Tongue (tissue), 1 donor: ENCODE measurements at regions not wholly inside any gene's neighbourhood (a gene's known extent, or its start where the extent isn't known, plus 50 kb on each side); places are given as distances from the start of the nearest gene placed in this dataset.

ENCODE experiments used
- DNase-seq: peaks from one replicate; pipeline ENCODE4 v3.0.0-alpha.2; 2015

DNA sequence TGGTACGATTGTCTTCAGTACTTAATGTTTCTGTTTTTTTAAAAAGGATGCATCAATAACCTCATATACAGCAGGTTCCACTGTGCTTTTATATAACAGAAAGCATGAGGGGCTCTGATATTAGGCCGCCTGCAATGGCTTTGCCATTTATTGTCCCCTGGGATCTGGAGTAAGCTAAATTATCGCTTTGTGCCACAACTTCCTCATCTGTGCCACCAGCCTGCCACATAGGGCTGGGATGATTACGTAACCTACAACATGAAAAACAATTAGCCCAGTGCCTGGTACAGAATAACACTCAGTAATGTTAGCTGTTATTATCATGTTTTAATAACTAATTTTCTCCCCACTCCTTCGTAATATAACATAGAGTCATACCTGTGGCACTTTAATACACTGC is 65.5 kb upstream of the TRIM2 start:
- no peak for DNase-seq

- DNase-seq, result no peak
Observed at GRCh38 chr4:153140294-153140693, 63.9 kb upstream of the TRIM2 start.

GRCh38 chr4:153141238-153141637 is 63.0 kb upstream of the TRIM2 start:
- no peak for DNase-seq

DNA sequence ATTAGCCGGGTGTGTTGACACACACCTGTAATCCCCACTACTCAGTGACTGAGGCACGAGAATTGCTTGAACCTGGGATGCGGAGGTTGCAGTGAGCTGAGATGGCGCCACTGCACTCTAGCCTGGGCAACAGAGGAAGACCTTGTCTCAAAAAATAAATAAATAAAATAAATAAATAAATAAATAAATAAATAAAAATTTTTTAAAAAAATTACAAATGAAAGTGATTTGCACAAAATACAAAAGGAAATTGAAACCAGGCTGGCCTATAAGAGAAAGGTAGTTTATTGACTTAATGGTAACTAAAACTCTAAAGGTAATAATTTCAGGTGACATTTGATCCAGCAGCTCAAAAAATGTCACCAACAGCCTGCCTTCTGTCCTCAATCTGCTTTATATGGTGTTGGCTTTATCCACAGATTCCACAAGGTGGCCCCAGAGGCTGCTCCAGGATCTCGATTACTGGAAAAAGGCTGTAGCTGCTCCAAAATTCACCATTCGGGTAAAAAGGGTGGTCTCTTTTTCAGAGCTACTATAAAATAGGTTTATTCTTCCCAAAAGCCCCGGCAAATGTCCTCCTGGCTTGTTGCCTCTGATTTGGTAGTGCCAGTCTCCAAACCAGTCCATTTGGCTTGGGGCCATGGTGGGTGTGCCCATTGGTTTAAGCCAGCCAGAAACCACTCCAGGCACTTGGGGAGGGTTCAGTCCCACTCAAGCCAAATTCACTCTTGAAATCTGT is 61.4 kb upstream of the TRIM2 start:
- peak; percentile 93 for DNase-seq

- peak; percentile 76 for DNase-seq
Observed at GRCh38 chr4:153143527-153144348, 60.5 kb upstream of the TRIM2 start.

GRCh38 chr4:153146031-153146430 is 58.2 kb upstream of the TRIM2 start:
- no peak for DNase-seq

GRCh38 chr4:153146961-153147360 is 57.3 kb upstream of the TRIM2 start:
- DNase-seq, result no peak

GRCh38 chr4:153148791-153149190 is 55.5 kb upstream of the TRIM2 start:
- no peak for DNase-seq

DNA sequence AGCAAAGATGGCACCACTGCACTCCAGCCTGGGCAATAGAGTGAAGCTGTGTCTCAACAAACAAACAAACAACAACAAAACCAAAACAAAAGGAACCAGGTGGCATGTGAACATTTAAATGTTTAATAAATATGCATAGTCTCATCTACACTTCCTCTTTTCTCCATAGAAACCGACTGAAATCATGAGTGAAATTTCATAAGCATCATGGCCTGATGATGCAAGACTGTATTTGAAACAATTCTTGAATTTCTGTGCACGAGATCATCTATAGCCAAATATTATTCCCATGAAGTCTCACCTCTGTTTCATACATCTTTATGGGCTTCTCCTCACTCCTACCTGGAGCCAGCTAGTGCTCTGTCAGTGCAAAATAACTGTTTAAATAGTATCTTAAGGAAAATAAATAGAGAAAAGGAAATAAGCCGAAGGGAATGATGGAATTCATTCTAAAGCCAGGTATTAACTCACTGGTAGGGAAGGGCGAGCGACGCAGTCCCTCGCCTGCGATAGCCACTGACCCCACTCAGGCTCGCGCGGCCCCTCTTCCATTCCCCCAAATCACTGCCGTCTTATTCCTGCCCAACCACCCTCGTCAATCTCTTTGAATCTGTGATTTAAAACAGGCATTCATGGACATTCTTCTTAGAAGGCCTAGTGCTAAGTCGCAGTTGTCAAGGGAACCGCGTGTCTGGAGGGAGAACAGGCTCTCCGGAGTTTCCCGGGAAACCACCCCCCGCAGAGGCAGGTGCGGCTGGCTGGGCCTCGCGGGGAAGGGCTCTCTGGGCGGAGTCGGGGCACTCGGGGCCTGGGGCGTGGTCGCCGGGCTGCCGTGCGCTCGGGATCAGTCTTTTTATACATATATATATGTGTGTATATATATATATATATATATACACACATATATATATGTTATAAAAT is 52.4 kb upstream of the TRIM2 start:
- DNase-seq, result peak; percentile 89

DNA sequence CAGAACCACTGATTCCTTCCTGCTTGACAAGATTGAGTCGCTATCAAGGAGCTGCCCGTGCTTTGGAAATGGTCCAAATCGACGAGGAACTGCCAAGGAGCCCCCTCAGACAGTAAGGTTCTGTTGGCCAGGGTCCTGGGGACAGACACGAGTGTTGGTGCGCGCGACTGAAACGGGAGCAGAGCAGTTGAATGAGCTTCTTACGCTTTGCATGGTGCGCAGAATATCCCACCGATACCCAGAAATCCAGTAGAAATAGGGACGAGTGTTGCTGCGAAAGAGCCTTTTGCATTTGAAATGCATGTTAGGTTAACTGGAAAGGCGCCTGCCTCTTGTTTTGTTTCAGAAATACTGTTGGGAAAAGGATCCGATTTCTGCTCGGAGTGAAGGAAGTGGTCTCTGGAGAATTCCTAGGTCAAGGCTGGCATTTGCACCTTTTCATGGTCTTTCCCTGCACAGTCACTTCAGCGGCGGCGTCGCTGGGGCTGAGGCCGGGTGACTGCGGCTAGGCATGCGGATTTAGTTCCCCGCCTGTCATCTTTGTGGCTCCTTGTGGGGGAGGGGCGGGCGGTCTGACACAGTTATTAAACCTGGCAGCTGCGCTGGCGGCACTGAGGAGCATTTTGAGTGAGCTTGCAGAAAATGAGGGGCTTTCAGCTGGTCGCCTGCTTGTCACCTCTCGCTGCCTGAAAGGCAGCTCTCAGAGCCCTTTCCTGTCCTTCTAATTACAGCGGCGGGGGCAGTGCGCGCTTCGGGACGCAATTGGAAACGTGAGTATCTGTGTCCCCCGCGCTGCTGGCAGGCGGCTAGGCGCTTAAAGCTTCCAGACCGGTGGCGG is 51.5 kb upstream of the TRIM2 start:
- peak; percentile 84 for DNase-seq

- peak; percentile 64 for DNase-seq
Observed at GRCh38 chr4:153153339-153153871, 50.8 kb upstream of the TRIM2 start.

DNA sequence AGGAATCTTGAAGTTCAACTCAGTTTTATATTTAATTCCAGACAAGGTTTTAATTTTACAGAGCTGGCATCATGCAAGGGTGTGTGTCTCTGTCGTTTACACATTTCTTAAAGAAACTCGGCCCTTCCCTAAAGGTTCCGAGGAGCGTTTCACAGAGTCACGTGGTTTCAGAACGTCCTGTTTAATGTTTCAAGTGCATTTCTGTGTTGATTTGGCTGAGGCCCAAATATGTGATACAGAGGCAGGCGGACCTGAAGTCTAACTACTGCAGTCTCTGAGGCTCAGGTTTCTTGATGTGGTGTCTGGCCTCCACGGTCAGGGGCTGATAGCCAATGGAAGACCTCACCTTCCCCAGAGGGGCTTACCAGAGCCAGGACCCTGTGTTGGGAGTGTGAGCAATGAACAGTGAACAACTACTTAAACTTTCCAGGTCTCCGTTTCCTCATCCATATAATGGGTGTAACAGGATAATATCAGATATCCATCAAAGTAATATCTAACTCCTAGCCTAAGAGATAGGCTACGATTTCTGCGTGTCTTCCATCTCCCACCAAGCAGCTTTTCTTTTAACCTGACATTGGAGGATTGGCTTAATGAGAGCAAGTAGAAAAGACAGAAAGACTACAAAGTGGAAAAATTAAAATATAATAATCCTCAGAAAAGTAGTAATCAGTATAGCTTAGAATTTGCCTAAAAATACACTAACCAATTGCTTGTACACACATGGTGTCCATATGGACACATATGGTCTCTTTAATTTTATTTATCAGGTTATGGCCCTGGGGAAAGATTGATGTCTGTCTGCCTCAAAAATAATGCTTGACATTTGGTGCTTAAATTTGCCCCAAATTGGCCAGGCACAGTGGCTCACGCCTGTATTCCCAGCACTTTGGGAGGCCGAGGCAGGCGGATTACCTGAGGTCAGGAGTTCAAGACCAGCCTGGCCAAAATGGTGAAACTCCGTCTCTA is 50.0 kb upstream of the TRIM2 start:
- peak; percentile 72 for DNase-seq
